ENCODE measurements at regions not wholly inside any gene's neighbourhood (a gene's known extent, or its start where the extent isn't known, plus 50 kb on each side); places are given as distances from the start of the nearest gene placed in this dataset.

- CTCF ChIA-PET: no interaction called here
- Histone ChIP-seq H3K4me2 (ENCODE audit: low read length) (no peak overlapping the region), H3K9me2 (ENCODE audit: insufficient read depth) (no peaks in the 10 kb centered on the region), H4K20me1 (ENCODE audit: insufficient read depth) (no peaks in the 10 kb centered on the region), H3K36me3 (ENCODE audit: control insufficient read depth in 1 of 2, insufficient read depth in 2 of 2, low read length in 2 of 2) (no peaks in the 10 kb centered on the region), H3K79me2 (ENCODE audit: insufficient read depth, low read length) (no peaks in the 10 kb centered on the region), H3K4me3 (replicated peaks in 1 of 2; ENCODE audit: low read depth in 1 of 2, low read length in 2 of 2) (no peak overlapping the region), H3K4me1 (ENCODE audit: control insufficient read depth in 1 of 2, insufficient read depth in 2 of 2, low read length in 2 of 2) (no peaks in the 10 kb centered on the region), H3K9me3 (ENCODE audit: control insufficient read depth in 1 of 2, insufficient read depth in 1 of 2, low read depth in 1 of 2, low read length in 2 of 2) (peaks cover 12 to 20% of the 10 kb centered on the region in 2 experiments; a peak in 2 of 4 replicates), H3K27ac (ENCODE audit: low read depth, low read length) (no peak overlapping the region), H2AFZ (ENCODE audit: low read depth, low read length, poor library complexity, severe bottlenecking) (no peak overlapping the region), H3K27me3 (ENCODE audit: insufficient read depth, low read length) (no peaks in the 10 kb centered on the region), H3K9ac (ENCODE audit: low read length) (no peak overlapping the region)
- intact Hi-C loops (cut with micrococcal nuclease): no loop called here
- RAD21 ChIA-PET (ENCODE audit: low non-redundant PET in 1 of 2, low total read pairs in 2 of 2, uncharacterized antibody in 2 of 2, unreplicated experiment in 2 of 2): no interaction called here
- TF ChIP-seq SRF (IDR thresholded peaks at IDR 0.05; ENCODE audit: low read depth) (no peak), ZFX (IDR thresholded peaks at IDR 0.05) (no peak), ZNF274 (IDR thresholded peaks at IDR 0.05; ENCODE audit: low read depth, low read length) (no peak), CTCF (IDR thresholded peaks at IDR 0.05 in 2 of 3, conservative IDR thresholded peaks at IDR 0.05 in 1 of 3; ENCODE audit: borderline replicate concordance in 1 of 3, insufficient read depth in 1 of 3, low read depth in 2 of 3, low read length in 2 of 3) (no peak), EZH2phosphoT487 (IDR thresholded peaks at IDR 0.05; ENCODE audit: borderline replicate concordance) (no peak), EGR1 (IDR thresholded peaks at IDR 0.05; ENCODE audit: low read depth) (no peak), MAX (IDR thresholded peaks at IDR 0.05) (no peak), TCF7L2 (IDR thresholded peaks at IDR 0.05; ENCODE audit: borderline replicate concordance, extremely low read depth, insufficient read depth, insufficient read length) (no peak), YY1 (IDR thresholded peaks at IDR 0.05; ENCODE audit: extremely low read depth, insufficient replicate concordance, low read depth, low read length) (no peak), ELF1 (IDR thresholded peaks at IDR 0.05; ENCODE audit: borderline replicate concordance, low read depth) (no peak), POLR2AphosphoS5 (IDR thresholded peaks at IDR 0.05; ENCODE audit: low read depth, low read length) (no peak), FOSL1 (IDR thresholded peaks at IDR 0.05; ENCODE audit: low read depth) (no peak), REST (IDR thresholded peaks at IDR 0.05; ENCODE audit: low read depth) (no peak)
- ATAC-seq (no peak), DNase-seq (ENCODE audit: low read depth, low spot score) (no peak)
- BruUV-seq (replicated peaks): no TSS peak
- POLR2A ChIA-PET: no interaction called here
Observed at GRCh38 chr2:76274676-76275075, 564.0 kb upstream of the GCFC2 start.
